ENCODE measurements at regions not wholly inside any gene's neighbourhood (a gene's known extent, or its start where the extent isn't known, plus 50 kb on each side); places are given as distances from the start of the nearest gene placed in this dataset.

DNA sequence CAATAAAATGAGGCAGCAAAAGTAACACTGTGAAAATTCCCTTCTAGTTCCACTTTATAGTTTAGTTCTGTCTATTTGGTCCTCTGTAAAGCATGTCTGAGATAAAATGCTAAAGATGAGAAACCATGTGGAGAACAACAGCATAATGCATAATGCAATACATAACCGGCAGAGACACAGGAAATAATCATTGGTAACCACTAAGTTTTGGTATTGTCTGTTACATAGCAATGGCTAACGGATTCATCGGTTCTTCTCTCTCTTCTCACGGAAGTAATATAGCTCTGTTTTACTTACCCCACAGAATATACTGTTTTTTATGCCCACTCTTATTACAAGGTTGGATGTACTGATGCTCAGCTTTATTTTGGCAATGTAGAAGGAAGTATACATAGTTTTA, 158.9 kb downstream of the FAM174A start:
- in situ Hi-C loops (cut with MboI; ENCODE audit: low pct_ligation_motif_present in 1 of 4, low pct_unique_long_range_greater_than_20kb in 1 of 4, low sequenced_read_pairs in 3 of 4) = no loop called here
- no peaks in the 10 kb centered on the region for H3K27me3 ChIP-seq
- intact Hi-C loops (cut with DNase I; ENCODE audit: low total_unique reads) = no loop called here
- H3K27ac ChIP-seq = no peak overlapping the region
- TF ChIP-seq EP300 (IDR thresholded peaks at IDR 0.05; ENCODE audit: low read depth) (no peak), POLR2AphosphoS5 (IDR thresholded peaks at IDR 0.05) (no peak), POLR2A (IDR thresholded peaks at IDR 0.05) (no peak)
- TF ChIP-seq, protein P1, sequence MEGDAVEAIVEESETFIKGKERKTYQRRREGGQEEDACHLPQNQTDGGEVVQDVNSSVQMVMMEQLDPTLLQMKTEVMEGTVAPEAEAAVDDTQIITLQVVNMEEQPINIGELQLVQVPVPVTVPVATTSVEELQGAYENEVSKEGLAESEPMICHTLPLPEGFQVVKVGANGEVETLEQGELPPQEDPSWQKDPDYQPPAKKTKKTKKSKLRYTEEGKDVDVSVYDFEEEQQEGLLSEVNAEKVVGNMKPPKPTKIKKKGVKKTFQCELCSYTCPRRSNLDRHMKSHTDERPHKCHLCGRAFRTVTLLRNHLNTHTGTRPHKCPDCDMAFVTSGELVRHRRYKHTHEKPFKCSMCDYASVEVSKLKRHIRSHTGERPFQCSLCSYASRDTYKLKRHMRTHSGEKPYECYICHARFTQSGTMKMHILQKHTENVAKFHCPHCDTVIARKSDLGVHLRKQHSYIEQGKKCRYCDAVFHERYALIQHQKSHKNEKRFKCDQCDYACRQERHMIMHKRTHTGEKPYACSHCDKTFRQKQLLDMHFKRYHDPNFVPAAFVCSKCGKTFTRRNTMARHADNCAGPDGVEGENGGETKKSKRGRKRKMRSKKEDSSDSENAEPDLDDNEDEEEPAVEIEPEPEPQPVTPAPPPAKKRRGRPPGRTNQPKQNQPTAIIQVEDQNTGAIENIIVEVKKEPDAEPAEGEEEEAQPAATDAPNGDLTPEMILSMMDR (IDR thresholded peaks at IDR 0.05) = no peak
- H3K36me3 ChIP-seq = no peaks in the 10 kb centered on the region
- no peaks in the 10 kb centered on the region for H3K9me3 ChIP-seq
- no peaks in the 10 kb centered on the region for H3K4me1 ChIP-seq
- 60 to 69% methylated on average over 4 of the region's 4 CpGs for WGBS, 2 donors (ENCODE audit: low coverage in 1 of 2)
- no peak overlapping the region for H3K4me3 ChIP-seq
- no peak for DNase-seq

DNA sequence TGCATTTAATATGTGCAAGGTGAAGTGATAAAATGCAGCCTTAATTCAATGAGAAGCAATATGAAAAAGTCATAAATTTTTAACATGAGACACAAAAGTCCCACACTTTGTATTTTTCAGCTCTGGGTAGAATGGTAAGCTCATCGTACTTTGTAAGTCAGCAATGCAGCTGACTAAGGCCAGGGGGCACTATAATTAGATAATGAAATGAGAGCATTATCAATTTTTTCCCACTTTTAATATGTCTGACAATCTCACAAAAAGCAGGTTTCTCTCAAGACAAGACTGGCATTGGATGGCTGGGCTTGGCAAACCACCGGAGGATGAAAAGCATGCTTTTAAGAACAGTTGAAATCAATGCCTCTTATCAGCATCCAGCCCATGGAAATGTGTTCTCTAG, 162.8 kb downstream of the FAM174A start:
- DNase-seq = no peak
- Histone ChIP-seq H3K27ac (no peak overlapping the region), H3K4me1 (no peaks in the 10 kb centered on the region), H3K4me3 (no peak overlapping the region), H3K27me3 (no peaks in the 10 kb centered on the region), H3K36me3 (no peaks in the 10 kb centered on the region), H3K9me3 (no peaks in the 10 kb centered on the region)
- TF ChIP-seq EP300 (IDR thresholded peaks at IDR 0.05; ENCODE audit: low read depth) (no peak), POLR2AphosphoS5 (IDR thresholded peaks at IDR 0.05) (no peak), POLR2A (IDR thresholded peaks at IDR 0.05) (no peak)
- TF ChIP-seq, protein P1 (IDR thresholded peaks at IDR 0.05) = no peak
- in situ Hi-C loops (cut with MboI; ENCODE audit: low pct_ligation_motif_present in 1 of 4, low pct_unique_long_range_greater_than_20kb in 1 of 4, low sequenced_read_pairs in 3 of 4) = no loop called here
- WGBS, 2 donors (ENCODE audit: low coverage in 1 of 2) = 86 to 90% methylated on average over 2 of the region's 2 CpGs
- intact Hi-C loops (cut with DNase I; ENCODE audit: low total_unique reads) = no loop called here

DNA sequence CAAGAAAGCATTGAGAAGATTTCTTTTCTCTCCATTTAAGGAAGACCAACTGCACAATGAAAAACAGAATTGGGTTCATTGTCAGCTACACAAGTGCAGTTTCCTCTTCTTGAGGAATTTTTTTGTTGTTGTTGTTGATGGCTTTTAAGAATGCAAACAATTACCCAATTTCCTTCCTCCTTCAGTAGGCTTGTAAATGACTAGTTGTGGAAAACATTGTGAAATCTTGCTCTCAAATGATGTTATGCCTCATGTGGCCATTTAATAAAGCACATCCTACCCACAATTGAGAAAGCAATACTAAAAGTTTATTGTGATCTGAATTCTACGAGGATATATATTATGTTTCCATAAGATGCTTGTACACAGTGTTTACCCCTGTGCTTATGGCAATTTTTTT, 171.6 kb downstream of the FAM174A start:
- intact Hi-C loops (cut with DNase I; ENCODE audit: low total_unique reads) = no loop called here
- 11 to 28% methylated on average over 1 of the region's 1 CpG for WGBS, 2 donors (ENCODE audit: low coverage in 1 of 2)
- no peak for DNase-seq
- in situ Hi-C loops (cut with MboI; ENCODE audit: low pct_ligation_motif_present in 1 of 4, low pct_unique_long_range_greater_than_20kb in 1 of 4, low sequenced_read_pairs in 3 of 4) = no loop called here
- H3K9me3 ChIP-seq = no peaks in the 10 kb centered on the region
- H3K4me3 ChIP-seq = no peak overlapping the region
- TF ChIP-seq, protein P1 (IDR thresholded peaks at IDR 0.05) = peak in 3 of 5 experiments; percentile 15 to 17 (median 15)
- TF ChIP-seq EP300 (IDR thresholded peaks at IDR 0.05; ENCODE audit: low read depth) = no peak
- no peaks in the 10 kb centered on the region for H3K36me3 ChIP-seq
- no peaks in the 10 kb centered on the region for H3K27me3 ChIP-seq
- H3K4me1 ChIP-seq = no peaks in the 10 kb centered on the region
- no peak overlapping the region for H3K27ac ChIP-seq

DNA sequence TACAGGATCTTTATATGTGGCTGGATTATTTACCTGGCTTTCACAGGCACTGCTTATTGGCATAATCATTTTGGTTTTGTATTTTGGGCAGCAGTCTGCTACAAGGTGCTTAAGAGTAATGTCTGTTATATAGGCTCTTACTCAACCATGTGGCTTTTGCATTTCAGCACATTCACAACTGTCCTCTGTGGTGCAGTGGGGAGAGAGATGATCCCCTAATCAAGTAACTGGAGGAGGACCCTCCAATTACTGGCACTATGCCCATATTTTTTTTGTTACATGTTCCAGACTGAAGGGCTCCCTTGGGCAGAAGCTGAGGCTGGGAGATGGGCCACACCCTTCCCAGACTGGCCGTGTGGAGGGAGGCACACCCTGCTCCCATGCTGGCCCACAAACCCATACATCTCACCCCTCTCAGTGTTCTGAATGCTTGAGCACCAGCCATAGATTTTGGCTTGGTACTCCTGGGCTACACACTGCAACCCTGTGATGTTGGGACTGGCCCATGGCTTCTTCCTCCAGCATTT, 173.5 kb downstream of the FAM174A start:
- no peak overlapping the region for H3K4me3 ChIP-seq
- no peaks in the 10 kb centered on the region for H3K36me3 ChIP-seq
- DNase-seq = no peak

More for the DNA sequence above, 173.5 kb downstream of the FAM174A start:
- TF ChIP-seq, protein P1 (IDR thresholded peaks at IDR 0.05) = no peak
- TF ChIP-seq POLR2A (IDR thresholded peaks at IDR 0.05) (no peak), EP300 (IDR thresholded peaks at IDR 0.05; ENCODE audit: low read depth) (no peak), POLR2AphosphoS5 (IDR thresholded peaks at IDR 0.05) (no peak)
- intact Hi-C loops (cut with DNase I; ENCODE audit: low total_unique reads) (no loop called here), in situ Hi-C loops (cut with MboI; ENCODE audit: low pct_ligation_motif_present in 1 of 4, low pct_unique_long_range_greater_than_20kb in 1 of 4, low sequenced_read_pairs in 3 of 4) (no loop called here)
- no peaks in the 10 kb centered on the region for H3K27me3 ChIP-seq
- no peaks in the 10 kb centered on the region for H3K4me1 ChIP-seq
- H3K27ac ChIP-seq = no peak overlapping the region
- 55% methylated on average over 1 of the region's 1 CpG; no CpG with 5 or more reads in 1 of the 2 donors for WGBS, 2 donors (ENCODE audit: low coverage in 1 of 2)
- no peaks in the 10 kb centered on the region for H3K9me3 ChIP-seq
